Gastrocnemius medialis (tissue), 4 donors: ENCODE measurements at regions not wholly inside any gene's neighbourhood (a gene's known extent, or its start where the extent isn't known, plus 50 kb on each side); places are given as distances from the start of the nearest gene placed in this dataset.
"Not testable (repeated sequence)": the region's sequence is repeated elsewhere in the genome, so short reads cannot be mapped to it uniquely, and the experiment has no call there.

Experiments
- ATAC-seq, 2 donors: fragments of 150-250 bp; one replicate each; pipeline ENCODE4 v1.9.1; 2016
- DNase-seq, 2 donors: peaks; one replicate each; pipeline ENCODE4 v3.0.0-alpha.2; 2019
- H3K27ac ChIP-seq, 4 donors: fragments of 200-600 bp; sonication (generic); 1 replicate in 1 of 4; 2 replicates in 3 of 4; pipeline ENCODE4 v1.5.1; 2016 to 2018; ENCODE audit warnings: mild to moderate bottlenecking in 2 of 4, moderate library complexity in 1 of 4
- H3K27me3 ChIP-seq, 3 donors: fragments of 200-600 bp; sonication (generic) in 2 of 3; 1 replicate in 1 of 3; 2 replicates in 2 of 3; pipeline versions ENCODE4 v1.5.1 to v1.6.0; 2016 to 2019; ENCODE audit warnings: mild to moderate bottlenecking in 1 of 3, moderate library complexity in 1 of 3
- H3K36me3 ChIP-seq, 2 donors: fragments of 200-600 bp; sonication (generic) in 1 of 2; one replicate each; pipeline ENCODE4 v1.5.1; 2017 to 2018
- H3K4me1 ChIP-seq, 2 donors: fragments of 200-600 bp; sonication (generic) in 1 of 2; one replicate each; pipeline ENCODE4 v1.5.1; 2016 to 2017; ENCODE audit warnings: mild to moderate bottlenecking in 2 of 2
- H3K4me3 ChIP-seq, 4 donors: fragments of 200-600 bp; sonication (generic) in 3 of 4; 1 replicate in 1 of 4; 2 replicates in 3 of 4; pipeline ENCODE4 v1.5.1; 2016 to 2019; ENCODE audit warnings: mild to moderate bottlenecking in 2 of 4
- H3K9me3 ChIP-seq, 3 donors: fragments of 200-600 bp; sonication (generic) in 2 of 3; 1 replicate in 1 of 3; 2 replicates in 2 of 3; pipeline ENCODE4 v1.5.1; 2016 to 2019
- POLR2A ChIP-seq, 2 donors: fragments of 450-650 bp; IDR thresholded peaks; one replicate each; pipeline ENCODE4 v1.6.1; 2017; ENCODE audit warnings: antibody characterized with exemption in 2 of 2, mild to moderate bottlenecking in 2 of 2, moderate library complexity in 2 of 2
- in situ Hi-C, 4 donors: fragments of 200-750 bp; cut with MboI; loops; one replicate each; pipeline versions ENCODE4 v1.15.0 to v1.8.0; 2017; ENCODE audit warnings: low sequenced_read_pairs in 4 of 4
- intact Hi-C: fragments of 100-400 bp; cut with DNase I; formaldehyde crosslinking; loops from one replicate; pipeline ENCODE4 v1.15.1; 2023; ENCODE audit warnings: low total_unique reads
- TF ChIP-seq, protein P1 (sequence below), 5 experiments: fragments of 450-650 bp in 3 of 5; fragments of 200-600 bp in 2 of 5; sonication (generic) in 2 of 5; IDR thresholded peaks in 4 of 5; conservative IDR thresholded peaks in 1 of 5; 1 replicate in 4 of 5; 2 replicates in 1 of 5; pipeline ENCODE4 v1.5.1; 2016 to 2019; ENCODE audit warnings: antibody characterized with exemption in 5 of 5, mild to moderate bottlenecking in 3 of 5, moderate library complexity in 3 of 5

DNA sequence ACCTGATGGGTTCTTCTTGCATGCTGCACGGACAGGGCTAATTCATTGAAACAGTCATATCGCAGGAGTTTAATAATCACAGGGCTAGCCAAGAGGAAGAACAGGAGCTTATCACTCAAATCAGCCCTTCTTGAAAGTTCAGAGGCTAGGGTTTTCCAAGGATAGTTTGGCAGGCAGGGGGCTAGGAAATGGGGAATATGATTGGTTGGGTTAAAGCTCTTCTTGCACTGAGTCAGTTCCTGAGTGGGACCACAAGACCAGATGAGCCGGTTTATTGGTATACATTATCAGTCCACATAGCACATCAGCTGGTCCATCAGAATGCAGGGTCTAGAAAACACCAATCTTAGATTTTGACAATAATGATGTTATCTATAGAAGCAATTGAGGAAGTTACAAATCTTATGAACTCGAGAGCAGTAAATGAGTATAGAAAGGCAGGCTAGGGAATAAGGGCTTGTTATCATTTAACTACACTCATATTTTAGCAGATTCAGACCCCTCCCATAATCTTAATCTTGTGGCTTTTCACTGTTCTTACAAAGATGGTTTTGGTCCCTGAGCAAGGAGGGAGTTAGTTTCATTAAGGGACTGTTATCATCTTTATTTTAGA is 58.1 kb upstream of the SLC25A36 start:
- Histone ChIP-seq H3K4me3 (no peak overlapping the region), H3K4me1 (no peaks in the 10 kb centered on the region), H3K27ac (no peak overlapping the region), H3K9me3 (no peaks in the 10 kb centered on the region), H3K36me3 (no peaks in the 10 kb centered on the region), H3K27me3 (no peaks in the 10 kb centered on the region)
- no peak for ATAC-seq
- TF ChIP-seq, protein P1, sequence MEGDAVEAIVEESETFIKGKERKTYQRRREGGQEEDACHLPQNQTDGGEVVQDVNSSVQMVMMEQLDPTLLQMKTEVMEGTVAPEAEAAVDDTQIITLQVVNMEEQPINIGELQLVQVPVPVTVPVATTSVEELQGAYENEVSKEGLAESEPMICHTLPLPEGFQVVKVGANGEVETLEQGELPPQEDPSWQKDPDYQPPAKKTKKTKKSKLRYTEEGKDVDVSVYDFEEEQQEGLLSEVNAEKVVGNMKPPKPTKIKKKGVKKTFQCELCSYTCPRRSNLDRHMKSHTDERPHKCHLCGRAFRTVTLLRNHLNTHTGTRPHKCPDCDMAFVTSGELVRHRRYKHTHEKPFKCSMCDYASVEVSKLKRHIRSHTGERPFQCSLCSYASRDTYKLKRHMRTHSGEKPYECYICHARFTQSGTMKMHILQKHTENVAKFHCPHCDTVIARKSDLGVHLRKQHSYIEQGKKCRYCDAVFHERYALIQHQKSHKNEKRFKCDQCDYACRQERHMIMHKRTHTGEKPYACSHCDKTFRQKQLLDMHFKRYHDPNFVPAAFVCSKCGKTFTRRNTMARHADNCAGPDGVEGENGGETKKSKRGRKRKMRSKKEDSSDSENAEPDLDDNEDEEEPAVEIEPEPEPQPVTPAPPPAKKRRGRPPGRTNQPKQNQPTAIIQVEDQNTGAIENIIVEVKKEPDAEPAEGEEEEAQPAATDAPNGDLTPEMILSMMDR (IDR thresholded peaks at IDR 0.05 in 4 of 5, conservative IDR thresholded peaks at IDR 0.05 in 1 of 5), result no peak
- TF ChIP-seq POLR2A (IDR thresholded peaks at IDR 0.05), result no peak
- DNase-seq, result no peak
- in situ Hi-C loops, result loop anchor here in 2 of 4 donors (25.0 kb wide), 2 partner anchors 229 to 304 kb away; no protein-coding TSS in a partner anchor
- intact Hi-C loops, result no loop called here

DNA sequence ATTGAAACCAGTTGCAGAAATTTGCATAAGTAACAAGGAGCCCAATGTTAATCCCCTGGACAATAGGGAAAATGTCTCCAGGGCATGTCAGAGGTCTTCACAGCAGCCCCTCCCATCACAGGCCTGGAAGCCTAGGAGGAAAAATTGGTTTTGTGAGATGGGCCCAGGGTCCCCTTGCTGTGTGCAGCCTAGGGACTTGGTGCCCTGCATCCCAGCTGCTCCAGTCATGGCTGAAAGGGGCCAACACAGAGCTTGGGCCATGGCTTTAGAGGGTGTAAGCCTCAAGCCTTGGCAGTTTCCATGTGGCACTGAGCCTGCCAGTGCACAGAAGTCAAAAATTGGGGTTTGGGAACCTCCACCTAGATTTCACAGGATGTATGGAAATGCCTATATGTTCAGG is 55.9 kb upstream of the SLC25A36 start:
- H3K4me1 ChIP-seq, intact Hi-C loops, H3K27ac ChIP-seq, DNase-seq, ATAC-seq, H3K4me3 ChIP-seq, H3K9me3 ChIP-seq, H3K27me3 ChIP-seq, H3K36me3 ChIP-seq: not testable (repeated sequence)
- in situ Hi-C loops, result loop anchor here in 2 of 4 donors (25.0 kb wide), 2 partner anchors 227 to 302 kb away; no protein-coding TSS in a partner anchor
